GM21526 (cell line): ENCODE measurements at regions not wholly inside any gene's neighbourhood (a gene's known extent, or its start where the extent isn't known, plus 50 kb on each side); places are given as distances from the start of the nearest gene placed in this dataset.
"Not testable (repeated sequence)": the region's sequence is repeated elsewhere in the genome, so short reads cannot be mapped to it uniquely, and the experiment has no call there.

Experiments
- ATAC-seq: cut with Tn5 transposase; IDR thresholded peaks from one replicate; pipeline ENCODE4 v1.9.1; 2021; ENCODE audit warnings: moderate library complexity; ENCODE audit not compliant: unreplicated experiment, low FRiP score

- ATAC-seq, result peak; percentile 94
Measured at GRCh38 chr21:25176637-25177412, 430.5 kb downstream of the MRPL39 start.

- ATAC-seq, result no peak
Measured at GRCh38 chr21:25175938-25176337, 431.3 kb downstream of the MRPL39 start.

GRCh38 chr21:25171438-25171837 is 435.8 kb downstream of the MRPL39 start:
- ATAC-seq, result no peak

- ATAC-seq, result no peak
Measured at GRCh38 chr21:25170681-25171080, 436.6 kb downstream of the MRPL39 start.

- ATAC-seq, result no peak
Measured at GRCh38 chr21:25169370-25169769, 437.9 kb downstream of the MRPL39 start.

- not testable (repeated sequence) for ATAC-seq
Measured at GRCh38 chr21:25166904-25167303, 440.4 kb downstream of the MRPL39 start.

GRCh38 chr21:25161571-25161970 is 445.7 kb downstream of the MRPL39 start:
- no peak for ATAC-seq

- not testable (repeated sequence) for ATAC-seq
Measured at GRCh38 chr21:25155020-25155419, 452.3 kb downstream of the MRPL39 start.

- no peak for ATAC-seq
Measured at GRCh38 chr21:25149022-25149421, 458.3 kb downstream of the MRPL39 start.

GRCh38 chr21:25139414-25139813 is 467.9 kb downstream of the MRPL39 start:
- no peak for ATAC-seq

- no peak for ATAC-seq
Measured at GRCh38 chr21:25133939-25134338, 473.3 kb downstream of the MRPL39 start.

GRCh38 chr21:25127811-25128210 is 479.5 kb downstream of the MRPL39 start:
- ATAC-seq, result no peak

GRCh38 chr21:25127007-25127406 is 480.3 kb downstream of the MRPL39 start:
- no peak for ATAC-seq

GRCh38 chr21:25126564-25126963 is 480.7 kb downstream of the MRPL39 start:
- ATAC-seq, result no peak

GRCh38 chr21:25118648-25119047 is 488.6 kb downstream of the MRPL39 start:
- no peak for ATAC-seq

GRCh38 chr21:25115021-25115420 is 492.3 kb downstream of the MRPL39 start:
- ATAC-seq, result peak; percentile 92

- no peak for ATAC-seq
Measured at GRCh38 chr21:25107708-25108107, 499.6 kb downstream of the MRPL39 start.

- no peak for ATAC-seq
Measured at GRCh38 chr21:25103500-25104207, 503.6 kb downstream of the MRPL39 start.

GRCh38 chr21:25097648-25098047 is 509.6 kb downstream of the MRPL39 start:
- ATAC-seq, result no peak

- no peak for ATAC-seq
Measured at GRCh38 chr21:25094695-25095094, 512.6 kb downstream of the MRPL39 start.

GRCh38 chr21:25092441-25093011 is 514.8 kb downstream of the MRPL39 start:
- no peak for ATAC-seq

- no peak for ATAC-seq
Measured at GRCh38 chr21:25081096-25081495, 526.2 kb downstream of the MRPL39 start.
